ENCODE measurements at regions not wholly inside any gene's neighbourhood (a gene's known extent, or its start where the extent isn't known, plus 50 kb on each side); places are given as distances from the start of the nearest gene placed in this dataset.
A peak's percentile ranks its signal among the peaks of the same experiment; 100 is the strongest.

- Histone ChIP-seq H2AFZ (ENCODE audit: low read length) (no peak overlapping the region), H3K4me1 (ENCODE audit: control insufficient read depth in 2 of 2, insufficient read depth in 1 of 2, low read depth in 1 of 2, low read length in 2 of 2) (no peaks in the 10 kb centered on the region), H2BK12ac (ENCODE audit: low read length) (no peak overlapping the region), H3K18ac (ENCODE audit: low read length) (peak overlapping the region; percentile 34), H3K23ac (ENCODE audit: low read depth, low read length, poor library complexity) (no peak overlapping the region), H2BK120ac (ENCODE audit: low read depth, low read length) (no peak overlapping the region), H2AK5ac (ENCODE audit: low read depth, low read length) (no peak overlapping the region), H3K14ac (ENCODE audit: low read length) (no peak overlapping the region), H4K8ac (ENCODE audit: low read depth, low read length) (no peak overlapping the region), H3K4me2 (ENCODE audit: insufficient read depth, low read length, poor library complexity, severe bottlenecking) (no peak overlapping the region), H3K9me3 (replicated peaks in 1 of 2; ENCODE audit: control insufficient read depth in 2 of 2, insufficient read depth in 1 of 2, low read depth in 1 of 2, low read length in 2 of 2) (no peaks in the 10 kb centered on the region), H3K4ac (ENCODE audit: low read length) (no peak overlapping the region), H3K79me1 (ENCODE audit: low read depth, low read length) (no peaks in the 10 kb centered on the region), H3K36me3 (replicated peaks in 1 of 2; ENCODE audit: control insufficient read depth in 2 of 2, insufficient read depth in 2 of 2, low read length in 2 of 2) (no peaks in the 10 kb centered on the region), H3K27ac (replicated peaks; ENCODE audit: low read length) (no peak overlapping the region), H3K4me3 (ENCODE audit: low read length in 2 of 2) (no peak overlapping the region), H2BK5ac (ENCODE audit: low read length) (no peak overlapping the region), H3K27me3 (ENCODE audit: control insufficient read depth in 3 of 3, insufficient read depth in 3 of 3, low read depth in 1 of 3, low read length in 3 of 3) (no peaks in the 10 kb centered on the region), H3K9ac (ENCODE audit: low read depth, low read length, poor library complexity) (no peak overlapping the region), H2BK15ac (ENCODE audit: low read length) (no peak overlapping the region), H4K91ac (ENCODE audit: low read depth, low read length, poor library complexity) (no peak overlapping the region)
- no peak for DNase-seq (ENCODE audit: low spot score)
- no CpG with 5 or more reads among the region's 9 CpGs for WGBS, 2 donors (ENCODE audit: extremely low coverage in 2 of 2, insufficient read length in 2 of 2, insufficient replicate concordance in 1 of 2)
These were observed 75.5 kb upstream of the SYNDIG1 start for GRCh38 chr20:24393903-24394302.

GRCh38 chr20:24392612-24393011 is 76.8 kb upstream of the SYNDIG1 start:
- H4K91ac ChIP-seq (ENCODE audit: low read depth, low read length, poor library complexity) = no peak overlapping the region
- H3K14ac ChIP-seq (ENCODE audit: low read length) = no peak overlapping the region
- no peak overlapping the region for H2AFZ ChIP-seq (ENCODE audit: low read length)
- DNase-seq (ENCODE audit: low spot score) = no peak
- H3K27ac ChIP-seq (replicated peaks; ENCODE audit: low read length) = no peak overlapping the region
- no peak overlapping the region for H2BK12ac ChIP-seq (ENCODE audit: low read length)
- no peak overlapping the region for H3K18ac ChIP-seq (ENCODE audit: low read length)
- peak overlapping the region; percentile 16 for H3K23ac ChIP-seq (ENCODE audit: low read depth, low read length, poor library complexity)
- no peaks in the 10 kb centered on the region for H3K9me3 ChIP-seq (replicated peaks in 1 of 2; ENCODE audit: control insufficient read depth in 2 of 2, insufficient read depth in 1 of 2, low read depth in 1 of 2, low read length in 2 of 2)
- H2BK5ac ChIP-seq (ENCODE audit: low read length) = no peak overlapping the region
- no peaks in the 10 kb centered on the region for H3K4me1 ChIP-seq (ENCODE audit: control insufficient read depth in 2 of 2, insufficient read depth in 1 of 2, low read depth in 1 of 2, low read length in 2 of 2)
- no peak overlapping the region for H3K9ac ChIP-seq (ENCODE audit: low read depth, low read length, poor library complexity)
- no peak overlapping the region for H3K4ac ChIP-seq (ENCODE audit: low read length)
- WGBS, 2 donors (ENCODE audit: extremely low coverage in 2 of 2, insufficient read length in 2 of 2, insufficient replicate concordance in 1 of 2) = no CpG with 5 or more reads among the region's 4 CpGs
- no peaks in the 10 kb centered on the region for H3K27me3 ChIP-seq (ENCODE audit: control insufficient read depth in 3 of 3, insufficient read depth in 3 of 3, low read depth in 1 of 3, low read length in 3 of 3)
- H4K8ac ChIP-seq (ENCODE audit: low read depth, low read length) = no peak overlapping the region
- no peaks in the 10 kb centered on the region for H3K36me3 ChIP-seq (replicated peaks in 1 of 2; ENCODE audit: control insufficient read depth in 2 of 2, insufficient read depth in 2 of 2, low read length in 2 of 2)
- H2BK120ac ChIP-seq (ENCODE audit: low read depth, low read length) = no peak overlapping the region
- no peak overlapping the region for H2AK5ac ChIP-seq (ENCODE audit: low read depth, low read length)
- no peak overlapping the region for H3K4me2 ChIP-seq (ENCODE audit: insufficient read depth, low read length, poor library complexity, severe bottlenecking)
- no peak overlapping the region for H2BK15ac ChIP-seq (ENCODE audit: low read length)
- no peak overlapping the region for H3K4me3 ChIP-seq (ENCODE audit: low read length in 2 of 2)
- no peaks in the 10 kb centered on the region for H3K79me1 ChIP-seq (ENCODE audit: low read depth, low read length)

GRCh38 chr20:24389686-24390085 is 79.7 kb upstream of the SYNDIG1 start:
- Histone ChIP-seq H2AK5ac (ENCODE audit: low read depth, low read length) (no peak overlapping the region), H3K9ac (ENCODE audit: low read depth, low read length, poor library complexity) (no peak overlapping the region), H3K27me3 (ENCODE audit: control insufficient read depth in 3 of 3, insufficient read depth in 3 of 3, low read depth in 1 of 3, low read length in 3 of 3) (no peaks in the 10 kb centered on the region), H2BK5ac (ENCODE audit: low read length) (no peak overlapping the region), H2BK12ac (ENCODE audit: low read length) (no peak overlapping the region), H3K18ac (ENCODE audit: low read length) (peak overlapping the region; percentile 32), H3K36me3 (replicated peaks in 1 of 2; ENCODE audit: control insufficient read depth in 2 of 2, insufficient read depth in 2 of 2, low read length in 2 of 2) (no peaks in the 10 kb centered on the region), H3K27ac (replicated peaks; ENCODE audit: low read length) (no peak overlapping the region), H2AFZ (ENCODE audit: low read length) (no peak overlapping the region), H2BK120ac (ENCODE audit: low read depth, low read length) (no peak overlapping the region), H3K4me1 (ENCODE audit: control insufficient read depth in 2 of 2, insufficient read depth in 1 of 2, low read depth in 1 of 2, low read length in 2 of 2) (no peaks in the 10 kb centered on the region), H3K4me2 (ENCODE audit: insufficient read depth, low read length, poor library complexity, severe bottlenecking) (no peak overlapping the region), H3K4ac (ENCODE audit: low read length) (no peak overlapping the region), H3K9me3 (replicated peaks in 1 of 2; ENCODE audit: control insufficient read depth in 2 of 2, insufficient read depth in 1 of 2, low read depth in 1 of 2, low read length in 2 of 2) (no peaks in the 10 kb centered on the region), H3K4me3 (ENCODE audit: low read length in 2 of 2) (no peak overlapping the region), H2BK15ac (ENCODE audit: low read length) (no peak overlapping the region), H3K14ac (ENCODE audit: low read length) (no peak overlapping the region), H3K79me1 (ENCODE audit: low read depth, low read length) (no peaks in the 10 kb centered on the region), H4K91ac (ENCODE audit: low read depth, low read length, poor library complexity) (peak overlapping the region; percentile 3), H3K23ac (ENCODE audit: low read depth, low read length, poor library complexity) (no peak overlapping the region), H4K8ac (ENCODE audit: low read depth, low read length) (no peak overlapping the region)
- no CpG with 5 or more reads among the region's 3 CpGs for WGBS, 2 donors (ENCODE audit: extremely low coverage in 2 of 2, insufficient read length in 2 of 2, insufficient replicate concordance in 1 of 2)
- no peak for DNase-seq (ENCODE audit: low spot score)

DNA sequence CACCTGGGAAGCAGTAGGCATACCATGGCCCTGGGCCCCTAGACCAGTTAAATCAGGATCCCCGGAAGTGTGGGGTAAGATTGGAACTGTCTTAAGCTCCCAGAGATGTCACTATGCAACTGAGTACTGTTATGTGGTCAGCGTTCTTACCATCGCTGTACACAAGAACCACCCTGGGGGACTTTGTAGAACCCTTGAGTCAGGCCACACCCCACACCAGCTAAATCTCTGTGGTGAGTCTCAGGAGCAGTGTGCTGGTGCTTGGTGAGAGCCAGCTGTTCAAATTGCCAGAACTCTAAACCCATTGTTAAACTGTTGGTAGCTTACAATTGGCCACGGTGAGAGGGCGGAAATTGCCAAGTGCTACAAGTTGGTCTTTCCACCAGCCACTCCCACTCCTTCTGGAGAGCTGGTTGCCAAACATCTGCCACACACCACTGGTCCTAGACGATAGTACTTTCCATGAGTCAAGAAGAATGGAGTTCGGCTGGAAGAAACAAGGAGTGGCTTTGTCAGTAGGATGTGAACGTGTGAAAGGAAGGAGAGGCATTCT is 80.5 kb upstream of the SYNDIG1 start:
- no peak overlapping the region for H3K27ac ChIP-seq (replicated peaks; ENCODE audit: low read length)
- no peak overlapping the region for H3K23ac ChIP-seq (ENCODE audit: low read depth, low read length, poor library complexity)
- H2BK12ac ChIP-seq (ENCODE audit: low read length) = no peak overlapping the region
- H3K9ac ChIP-seq (ENCODE audit: low read depth, low read length, poor library complexity) = no peak overlapping the region
- no peak overlapping the region for H3K18ac ChIP-seq (ENCODE audit: low read length)
- H2AK5ac ChIP-seq (ENCODE audit: low read depth, low read length) = no peak overlapping the region
- no peak overlapping the region for H2BK120ac ChIP-seq (ENCODE audit: low read depth, low read length)
- no peaks in the 10 kb centered on the region for H3K36me3 ChIP-seq (replicated peaks in 1 of 2; ENCODE audit: control insufficient read depth in 2 of 2, insufficient read depth in 2 of 2, low read length in 2 of 2)
- H3K9me3 ChIP-seq (replicated peaks in 1 of 2; ENCODE audit: control insufficient read depth in 2 of 2, insufficient read depth in 1 of 2, low read depth in 1 of 2, low read length in 2 of 2) = no peaks in the 10 kb centered on the region
- no peak overlapping the region for H4K91ac ChIP-seq (ENCODE audit: low read depth, low read length, poor library complexity)
- H3K14ac ChIP-seq (ENCODE audit: low read length) = no peak overlapping the region
- H3K79me1 ChIP-seq (ENCODE audit: low read depth, low read length) = no peaks in the 10 kb centered on the region
- H3K4ac ChIP-seq (ENCODE audit: low read length) = no peak overlapping the region
- no peak overlapping the region for H2BK5ac ChIP-seq (ENCODE audit: low read length)
- no peak overlapping the region for H3K4me3 ChIP-seq (ENCODE audit: low read length in 2 of 2)
- no CpG with 5 or more reads among the region's 8 CpGs for WGBS, 2 donors (ENCODE audit: extremely low coverage in 2 of 2, insufficient read length in 2 of 2, insufficient replicate concordance in 1 of 2)
- H4K8ac ChIP-seq (ENCODE audit: low read depth, low read length) = no peak overlapping the region
- no peak overlapping the region for H2AFZ ChIP-seq (ENCODE audit: low read length)
- no peak overlapping the region for H3K4me2 ChIP-seq (ENCODE audit: insufficient read depth, low read length, poor library complexity, severe bottlenecking)
- no peak for DNase-seq (ENCODE audit: low spot score)
- H3K27me3 ChIP-seq (ENCODE audit: control insufficient read depth in 3 of 3, insufficient read depth in 3 of 3, low read depth in 1 of 3, low read length in 3 of 3) = no peaks in the 10 kb centered on the region
- H3K4me1 ChIP-seq (ENCODE audit: control insufficient read depth in 2 of 2, insufficient read depth in 1 of 2, low read depth in 1 of 2, low read length in 2 of 2) = no peaks in the 10 kb centered on the region
- H2BK15ac ChIP-seq (ENCODE audit: low read length) = no peak overlapping the region

Measured in neuronal stem cell (in vitro differentiated cells).